ENCODE measurements at regions not wholly inside any gene's neighbourhood (a gene's known extent, or its start where the extent isn't known, plus 50 kb on each side); places are given as distances from the start of the nearest gene placed in this dataset.
"Not testable (repeated sequence)": the region's sequence is repeated elsewhere in the genome, so short reads cannot be mapped to it uniquely, and the experiment has no call there.

DNA sequence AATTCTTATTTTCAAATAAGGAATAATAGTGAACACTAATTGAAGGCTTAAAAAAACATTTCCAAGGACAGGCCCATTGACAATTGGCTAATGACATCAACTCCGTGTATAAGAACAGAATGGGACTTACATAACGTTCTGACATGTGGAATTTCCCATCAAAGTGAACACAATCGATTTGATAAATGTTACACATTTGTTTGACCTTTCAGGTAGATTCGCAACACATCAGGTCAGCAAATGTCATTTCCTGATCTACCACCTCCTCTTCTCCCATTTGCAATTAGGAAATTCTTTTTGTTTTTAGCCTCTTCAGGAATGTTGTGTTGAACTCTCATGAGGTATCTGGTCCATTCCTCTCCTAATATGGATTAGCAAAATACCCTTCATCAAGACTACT, 292.9 kb upstream of the SLC14A2 start:
- DNase-seq = no peak

DNA sequence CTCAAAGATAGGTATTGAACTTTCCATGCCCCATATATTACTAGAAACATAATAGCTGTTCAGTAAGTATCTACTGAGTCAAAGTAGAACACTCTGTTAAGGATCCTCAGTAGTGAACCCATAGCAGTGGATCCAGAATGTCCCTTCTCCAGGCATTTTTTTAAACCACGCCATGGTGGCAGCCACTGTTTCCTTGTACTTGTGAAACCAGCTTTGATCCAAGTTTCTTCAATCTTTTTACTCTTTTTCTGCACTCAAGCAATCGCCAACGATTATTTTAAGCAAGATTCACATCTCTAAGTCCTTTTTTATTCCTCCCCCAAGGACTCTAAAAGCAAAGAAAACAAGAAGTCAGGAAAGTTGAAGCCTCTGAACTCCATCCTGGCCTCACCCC, 291.2 kb upstream of the SLC14A2 start:
- DNase-seq = no peak

DNA sequence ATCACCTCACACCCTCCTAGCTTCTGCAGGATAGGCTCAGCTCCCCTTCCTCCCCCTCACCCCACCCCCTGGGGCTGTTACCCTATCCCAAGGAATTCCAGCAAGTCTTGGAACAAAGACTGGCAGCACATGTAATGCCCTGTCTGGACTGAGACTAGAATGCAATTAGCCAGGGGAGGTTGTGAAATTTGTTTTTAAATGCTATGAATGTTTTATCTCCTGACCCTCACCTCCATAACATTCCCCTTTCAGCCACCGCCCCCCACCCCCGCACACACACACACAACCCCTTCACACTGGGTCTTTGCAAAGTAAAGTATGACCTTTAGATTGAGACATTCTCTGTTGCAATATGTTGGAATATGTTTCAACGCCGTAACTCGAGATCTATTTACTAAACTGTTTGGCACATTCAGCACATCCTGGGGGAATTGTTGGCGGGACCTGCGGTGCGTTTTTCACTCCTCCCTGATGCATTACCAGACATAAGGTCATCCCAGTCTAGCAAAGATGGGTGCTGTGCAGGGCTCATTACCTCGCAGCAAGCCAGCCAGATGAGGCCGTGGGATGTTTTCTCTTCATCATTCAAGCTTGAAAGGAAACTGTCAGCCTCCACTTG, 290.7 kb upstream of the SLC14A2 start:
- no peak for DNase-seq

DNA sequence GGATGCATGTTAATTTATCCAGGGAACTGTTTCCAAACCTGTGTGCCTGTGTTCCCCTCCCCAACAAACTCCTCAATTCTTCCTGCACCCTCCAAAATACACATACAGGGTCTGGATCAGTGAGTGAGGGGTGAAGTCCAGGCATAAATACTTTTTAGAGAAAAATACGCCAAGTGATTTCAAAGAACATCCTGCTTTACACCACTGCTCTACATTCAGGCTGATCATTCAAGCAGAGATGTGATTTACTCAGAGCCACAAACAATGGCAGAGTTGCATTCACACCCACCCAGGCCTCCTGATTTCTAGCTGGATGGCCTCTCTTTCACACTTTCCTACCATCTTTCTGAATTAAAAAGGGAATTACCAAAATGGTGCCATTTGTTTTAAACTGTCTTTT, 289.5 kb upstream of the SLC14A2 start:
- no peak for DNase-seq

DNA sequence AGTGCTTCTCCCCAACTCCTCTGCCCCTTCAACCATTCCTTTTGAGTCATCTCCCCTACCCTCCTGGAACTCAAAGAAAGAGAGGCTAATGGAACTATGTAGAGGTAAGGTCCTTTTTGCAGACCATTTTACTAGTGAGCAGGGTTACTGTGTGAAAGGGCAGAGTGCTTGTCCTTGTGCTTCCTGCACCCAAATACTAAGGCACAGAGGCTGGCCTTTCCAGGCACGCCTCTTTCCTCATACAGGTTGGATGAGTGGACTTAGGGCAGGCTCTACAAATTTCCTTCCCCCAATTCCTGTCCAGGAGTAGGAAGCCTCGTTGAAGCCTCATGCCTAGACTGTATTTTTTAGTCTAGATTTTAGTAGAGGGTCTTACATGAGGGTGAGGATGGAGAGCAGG, 288.8 kb upstream of the SLC14A2 start:
- DNase-seq = no peak

- no peak for DNase-seq
Observed at GRCh38 chr18:45328296-45328695, 287.0 kb upstream of the SLC14A2 start.

GRCh38 chr18:45328811-45329210, 286.5 kb upstream of the SLC14A2 start:
- DNase-seq = no peak

GRCh38 chr18:45329316-45329715, 286.0 kb upstream of the SLC14A2 start:
- no peak for DNase-seq

- no peak for DNase-seq
Observed at GRCh38 chr18:45330170-45330594, 285.1 kb upstream of the SLC14A2 start.

GRCh38 chr18:45332871-45333270, 282.4 kb upstream of the SLC14A2 start:
- DNase-seq = no peak

DNA sequence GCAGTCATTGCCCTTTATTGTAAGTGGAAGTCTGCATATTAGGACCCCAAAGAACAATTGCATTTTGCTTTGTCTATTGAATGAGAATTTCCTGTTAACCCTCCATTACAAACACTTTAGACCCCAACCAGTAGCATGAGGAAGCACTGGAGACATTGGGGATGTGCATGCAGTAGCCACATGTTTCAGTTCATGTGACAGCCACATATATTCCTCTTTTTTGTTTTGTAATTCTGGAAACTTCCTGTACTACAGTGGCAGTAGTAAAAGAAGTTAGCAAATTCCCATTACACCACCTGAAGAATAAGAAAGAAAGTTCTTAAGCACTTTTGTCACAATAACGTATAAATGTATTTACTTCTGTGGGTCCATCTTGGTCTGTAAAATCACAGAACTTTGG, 281.1 kb upstream of the SLC14A2 start:
- no peak for DNase-seq

GRCh38 chr18:45335282-45336043, 279.8 kb upstream of the SLC14A2 start:
- DNase-seq = no peak

DNA sequence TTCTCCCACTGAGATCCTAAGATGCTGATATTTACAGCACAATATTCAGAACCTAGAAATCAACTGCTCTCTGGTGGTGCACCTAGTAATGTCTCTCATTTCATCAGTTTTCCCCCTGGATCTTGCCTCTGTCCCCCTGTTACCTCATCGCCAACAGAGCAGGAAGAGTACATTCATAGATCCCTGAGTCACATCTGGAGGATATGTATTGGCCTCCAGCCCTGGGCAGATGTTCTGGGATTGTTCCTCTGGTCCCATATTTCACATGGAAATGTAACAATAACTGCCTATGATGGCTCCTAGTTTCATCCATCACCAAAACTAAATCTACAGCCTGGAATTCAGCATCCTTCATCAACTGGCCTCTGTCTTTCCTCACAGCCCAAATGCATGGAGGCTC, 278.8 kb upstream of the SLC14A2 start:
- DNase-seq = no peak

- DNase-seq = no peak
Observed at GRCh38 chr18:45337477-45337876, 277.8 kb upstream of the SLC14A2 start.

DNA sequence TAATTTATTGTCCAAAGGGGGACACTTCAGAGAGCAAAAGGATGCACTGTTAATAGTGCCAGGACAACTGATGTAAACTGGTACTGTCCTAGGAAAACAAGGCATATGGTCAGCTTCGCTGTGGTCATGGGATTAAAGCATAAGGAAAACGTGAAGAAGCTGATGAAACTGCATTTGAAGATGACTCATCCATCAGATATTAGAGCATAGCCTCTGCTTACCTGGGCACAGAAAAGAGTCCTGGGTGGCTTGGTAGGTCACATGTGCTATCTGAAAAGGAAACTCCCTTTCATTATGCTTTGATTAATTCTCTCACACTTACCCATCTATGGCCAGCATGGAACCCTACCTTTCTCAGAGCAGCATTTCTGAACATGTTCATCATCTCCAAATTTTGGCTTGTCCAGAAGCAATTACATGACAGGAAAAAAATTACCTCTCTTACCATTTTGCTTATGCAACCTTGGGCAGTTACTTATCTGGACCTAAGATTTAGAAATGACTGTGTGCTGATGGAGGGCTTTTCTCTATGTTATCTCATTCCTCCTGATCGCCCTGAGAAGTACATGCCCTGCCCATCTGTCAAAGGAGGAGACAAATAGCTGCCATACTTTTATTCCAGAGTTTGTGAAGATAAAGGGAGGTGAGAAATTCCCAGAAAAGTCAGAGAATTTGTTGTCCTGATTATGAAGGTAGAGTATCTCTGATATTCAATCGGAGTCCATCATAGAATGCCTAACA, 275.3 kb upstream of the SLC14A2 start:
- DNase-seq = no peak

DNA sequence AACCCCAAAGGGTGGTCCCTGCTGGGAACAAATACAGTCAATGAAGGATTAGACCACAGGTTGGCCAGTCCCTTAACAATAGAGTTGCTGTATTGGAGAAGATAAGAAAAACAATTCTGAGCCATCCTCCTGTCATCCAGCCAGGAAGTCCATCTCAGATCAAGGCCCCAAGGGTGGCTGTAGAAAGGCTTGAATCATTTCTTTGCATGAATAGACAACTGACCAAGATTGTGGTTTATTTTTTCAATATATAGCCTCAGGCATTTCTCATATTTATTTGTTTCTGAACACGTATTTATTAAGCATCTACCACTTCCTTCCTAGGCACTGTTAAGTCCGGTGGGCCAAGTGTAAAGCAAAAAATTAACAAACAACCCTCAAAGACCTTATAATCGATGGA, 274.4 kb upstream of the SLC14A2 start:
- no peak for DNase-seq

GRCh38 chr18:45341454-45341853, 273.8 kb upstream of the SLC14A2 start:
- no peak for DNase-seq

DNA sequence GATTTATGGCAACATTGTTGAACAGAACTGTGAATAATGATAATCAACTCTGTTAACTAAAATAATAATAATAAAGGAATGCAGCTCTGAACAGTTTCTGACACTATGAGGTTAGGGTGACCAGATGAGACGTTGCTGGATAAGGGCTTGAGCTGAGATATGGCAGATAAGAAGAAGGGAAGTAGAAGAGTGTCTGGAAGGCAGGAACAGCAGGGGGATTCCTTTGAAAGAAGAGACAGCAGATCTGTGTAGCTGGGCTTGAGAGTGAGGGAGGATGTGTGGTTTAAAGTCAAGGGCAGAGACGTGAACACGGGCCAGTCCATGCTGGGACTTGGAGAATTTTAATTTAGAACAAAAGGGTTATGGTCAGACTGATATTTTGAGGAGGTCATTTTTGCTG, 273.1 kb upstream of the SLC14A2 start:
- no peak for DNase-seq

- no peak for DNase-seq
Observed at GRCh38 chr18:45342653-45343052, 272.6 kb upstream of the SLC14A2 start.

DNA sequence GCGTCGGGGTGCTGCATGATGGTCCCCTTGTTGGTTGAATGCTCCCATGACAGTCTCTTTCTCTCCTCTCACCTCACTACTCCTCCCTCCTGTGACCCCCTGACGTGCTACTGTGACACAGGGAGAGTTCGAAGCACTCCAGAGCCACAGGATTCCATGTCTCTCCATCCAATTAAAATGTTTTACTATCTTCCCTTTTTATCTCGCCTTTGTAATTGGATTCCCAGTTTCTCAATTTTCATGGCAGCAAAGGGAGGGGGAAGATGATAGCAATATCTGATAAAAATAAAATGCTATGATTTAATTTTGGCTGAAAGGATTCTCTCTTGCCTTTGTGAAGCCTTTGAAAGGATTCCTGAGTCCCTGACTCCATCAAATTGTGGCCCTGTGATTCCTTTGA, 271.9 kb upstream of the SLC14A2 start:
- DNase-seq = no peak

DNA sequence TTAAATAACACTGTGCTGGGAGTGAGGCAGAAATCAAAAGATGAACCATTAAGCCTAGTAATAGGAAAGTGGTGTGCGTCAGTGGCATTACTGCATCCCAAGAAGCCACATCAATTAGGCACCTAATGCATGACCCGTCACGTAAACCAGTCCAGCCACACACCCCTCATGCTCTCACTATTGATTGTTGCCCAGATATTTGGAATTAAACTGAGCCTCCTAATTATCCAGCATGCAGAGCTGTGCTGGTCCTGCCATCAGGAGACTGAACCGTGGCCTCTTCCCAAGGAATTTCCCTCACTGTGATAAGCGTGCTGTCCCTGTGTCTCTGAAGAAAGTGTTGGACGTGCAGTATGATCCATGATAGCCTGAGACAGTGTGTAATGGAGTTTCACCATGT, 270.6 kb upstream of the SLC14A2 start:
- DNase-seq = not testable (repeated sequence)

DNA sequence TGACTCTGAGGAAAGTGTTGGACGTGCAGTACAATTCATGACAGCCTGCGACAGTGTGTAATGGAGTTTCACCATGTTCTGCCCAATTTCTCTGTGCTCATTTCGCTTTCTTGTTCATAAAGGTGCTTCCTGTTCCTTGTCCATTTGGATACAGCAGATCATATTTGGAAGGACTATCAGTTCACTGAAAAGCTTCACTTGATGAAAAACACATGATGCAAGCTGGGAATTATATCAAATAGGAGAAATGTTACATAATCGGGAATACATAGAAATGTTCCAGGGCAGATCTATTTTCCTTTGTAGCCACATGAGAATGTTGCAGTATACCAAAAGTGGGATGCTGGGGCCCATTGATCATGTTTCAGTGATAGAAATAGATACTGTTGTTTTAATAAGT, 266.3 kb upstream of the SLC14A2 start:
- no peak for DNase-seq

- no peak for DNase-seq
Observed at GRCh38 chr18:45349467-45349866, 265.8 kb upstream of the SLC14A2 start.
